Head of caudate nucleus (tissue), 42 donors: ENCODE measurements at regions not wholly inside any gene's neighbourhood (a gene's known extent, or its start where the extent isn't known, plus 50 kb on each side); places are given as distances from the start of the nearest gene placed in this dataset.
"Not testable (repeated sequence)": the region's sequence is repeated elsewhere in the genome, so short reads cannot be mapped to it uniquely, and the experiment has no call there.

Experiments used
- DNase-seq, 42 donors: peaks; one replicate each; pipeline versions ENCODE4 v3.0.0 to v3.0.0-alpha.2; 2020 to 2021; ENCODE audit warnings: mixed read lengths in 7 of 42
- intact Hi-C: fragments of 100-400 bp; cut with DNase I; formaldehyde crosslinking; loops from one replicate; pipeline ENCODE4 v1.15.0; 2022

DNA sequence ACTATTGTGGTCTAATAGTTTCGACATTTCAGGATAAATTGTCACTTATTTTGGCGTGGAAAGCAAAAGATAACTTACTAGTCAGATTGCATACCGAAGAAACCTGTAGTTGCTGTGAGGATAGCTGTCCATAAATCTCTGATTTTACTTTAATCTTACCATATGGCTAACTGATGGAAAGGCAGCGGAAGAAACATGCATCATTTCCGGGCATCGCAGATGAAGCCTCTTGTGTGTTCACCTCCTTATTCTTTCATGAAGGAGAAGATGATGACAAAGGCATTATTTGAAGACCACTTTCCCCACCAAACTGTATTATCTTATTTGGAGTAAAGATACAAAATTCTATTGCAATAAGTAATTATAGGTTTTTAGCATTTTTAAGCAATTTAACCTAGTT, 763.6 kb upstream of the SLITRK6 start:
- DNase-seq = no peak
- intact Hi-C loops = no loop called here

- intact Hi-C loops = no loop called here
These were observed 764.1 kb upstream of the SLITRK6 start for GRCh38 chr13:86563308-86563707.

GRCh38 chr13:86567119-86567518, 767.9 kb upstream of the SLITRK6 start:
- intact Hi-C loops = no loop called here
- no peak for DNase-seq

More at GRCh38 chr13:86563308-86563707, 764.1 kb upstream of the SLITRK6 start:
- no peak for DNase-seq

DNA sequence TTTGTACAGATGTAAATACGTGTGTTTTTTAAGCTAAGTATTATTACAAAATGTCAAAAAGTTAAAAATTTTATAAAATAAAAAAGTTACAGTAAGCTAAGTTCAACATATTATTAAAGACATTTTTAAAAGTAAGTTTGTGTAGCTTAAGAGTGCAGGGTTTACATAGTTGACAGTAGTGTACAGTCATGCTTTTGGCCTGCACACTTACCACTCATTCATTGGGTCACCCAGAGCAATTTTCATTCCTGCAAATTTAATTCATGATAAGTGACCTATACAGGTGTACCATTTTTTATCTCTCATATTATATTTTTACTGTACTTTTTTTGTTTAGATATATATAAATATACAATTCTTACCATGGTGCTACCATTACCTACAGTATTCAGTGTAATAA, 769.9 kb upstream of the SLITRK6 start:
- intact Hi-C loops = no loop called here
- no peak for DNase-seq

DNA sequence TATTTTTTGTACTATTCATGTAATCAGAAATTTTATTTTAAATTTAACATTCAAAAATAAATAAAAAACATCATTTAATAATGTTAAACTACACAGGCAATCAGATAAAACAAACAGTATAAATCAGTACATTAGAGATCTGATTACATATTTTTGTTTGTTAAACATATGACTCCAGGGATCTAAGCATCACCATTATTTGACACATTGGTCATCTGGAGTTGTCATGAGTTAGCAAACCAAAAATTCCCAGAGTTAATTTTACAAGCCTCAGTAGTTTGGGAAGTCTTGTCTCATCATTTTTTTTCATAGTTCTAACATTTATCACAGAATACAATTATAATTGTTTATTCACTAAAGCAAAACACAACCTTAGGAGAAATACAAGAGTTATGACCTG, 770.8 kb upstream of the SLITRK6 start:
- no peak for DNase-seq

DNA sequence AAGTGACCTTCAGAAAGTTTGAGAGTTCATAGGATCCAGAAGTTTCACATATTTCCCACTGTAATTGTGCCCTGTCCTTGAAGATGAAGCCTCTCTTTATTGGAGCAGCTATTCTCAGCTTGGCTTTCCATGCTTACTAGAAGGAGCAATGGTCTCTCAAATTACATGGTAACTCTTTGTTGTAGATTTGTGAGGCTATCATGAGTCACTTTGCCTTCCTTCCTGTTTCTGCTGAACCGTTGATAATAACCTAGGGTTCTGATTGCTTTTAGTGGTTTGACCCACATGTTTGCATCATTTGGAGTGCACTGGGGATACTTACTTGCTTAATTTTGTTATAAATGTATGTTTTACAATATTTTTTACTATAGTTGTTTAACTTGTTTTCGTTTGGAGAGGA, 772.9 kb upstream of the SLITRK6 start:
- intact Hi-C loops = no loop called here
- no peak for DNase-seq

More for the DNA sequence above, 770.8 kb upstream of the SLITRK6 start:
- intact Hi-C loops = no loop called here

GRCh38 chr13:86579662-86580061, 780.4 kb upstream of the SLITRK6 start:
- intact Hi-C loops = no loop called here
- DNase-seq = no peak

DNA sequence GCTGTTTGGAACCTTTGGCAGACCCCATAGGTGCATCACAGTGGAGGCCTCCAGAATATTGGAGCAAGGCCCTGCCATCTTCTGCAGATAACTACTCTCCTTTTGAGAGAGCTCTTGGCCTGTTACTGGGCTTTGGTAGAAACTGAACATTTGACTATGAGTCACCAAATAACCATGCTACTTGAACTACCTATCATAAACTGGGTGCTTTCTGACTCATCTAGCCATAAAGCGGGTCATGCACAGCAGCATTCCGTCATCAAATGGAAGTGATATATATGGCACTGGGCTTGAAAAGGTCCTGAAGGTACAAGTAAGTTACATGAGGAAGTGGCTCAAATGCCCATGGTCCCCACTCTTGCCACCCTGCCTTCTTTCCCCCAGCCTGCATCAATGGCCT, 782.5 kb upstream of the SLITRK6 start:
- intact Hi-C loops = no loop called here
- no peak for DNase-seq

DNA sequence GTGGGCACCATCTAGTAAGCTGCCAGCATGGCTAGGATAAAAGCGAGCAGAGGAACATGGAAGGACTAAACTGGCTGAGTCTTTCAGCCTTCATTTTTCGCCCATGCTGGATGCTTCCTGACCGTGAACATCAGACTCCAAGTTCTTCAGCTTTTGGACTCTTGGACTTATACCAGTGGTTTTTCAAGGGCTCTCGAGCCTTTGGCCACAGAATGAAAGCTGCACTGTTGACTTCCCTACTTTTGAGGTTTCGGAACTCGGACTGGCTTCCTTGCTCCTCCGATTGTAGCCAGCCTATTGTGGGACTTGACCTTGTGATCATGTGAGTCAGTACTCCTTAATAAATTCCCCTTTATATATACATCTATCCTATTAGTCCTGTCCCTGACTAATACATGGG, 785.1 kb upstream of the SLITRK6 start:
- intact Hi-C loops = no loop called here
- no peak for DNase-seq

DNA sequence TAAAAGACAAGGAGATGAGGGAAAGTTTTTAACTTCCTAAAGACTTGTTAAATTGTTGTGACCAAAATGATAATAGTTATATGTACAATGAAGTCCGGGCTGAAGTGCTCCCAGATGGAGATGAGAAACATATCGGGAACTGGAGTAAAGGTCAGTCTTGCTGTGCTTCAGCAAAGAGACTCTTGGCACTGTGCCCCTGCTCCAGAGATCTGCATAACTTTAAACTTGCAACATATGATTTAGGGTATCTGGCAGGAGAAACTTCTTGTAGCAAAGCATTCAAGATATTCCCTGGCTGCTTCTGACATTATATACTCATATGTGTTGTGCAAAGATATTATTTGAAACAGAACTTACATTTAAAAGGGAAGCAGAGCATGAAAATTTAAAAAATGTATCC, 786.6 kb upstream of the SLITRK6 start:
- intact Hi-C loops = no loop called here
- DNase-seq = peak in 2 of 42 donors; percentile 2 to 4

GRCh38 chr13:86591862-86592261, 792.6 kb upstream of the SLITRK6 start:
- intact Hi-C loops = no loop called here
- DNase-seq = no peak

DNA sequence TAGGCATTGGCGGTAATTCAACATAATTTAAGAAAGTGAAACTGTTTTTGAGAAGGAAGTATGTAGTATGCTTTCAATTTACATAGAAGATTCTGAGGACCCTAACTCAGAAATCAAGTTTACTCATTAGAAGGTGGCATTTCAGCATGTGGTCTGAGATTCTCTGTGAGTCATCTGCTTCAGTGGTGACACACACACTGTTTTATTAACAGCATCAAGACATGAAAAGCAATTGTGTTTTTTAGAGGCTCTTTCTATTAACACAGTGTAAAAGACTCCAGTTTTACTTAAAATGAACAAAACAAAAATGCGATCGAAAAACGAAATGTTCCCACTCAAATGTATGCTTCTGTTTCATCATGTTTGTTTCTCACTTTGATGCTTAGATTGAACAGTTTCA, 802.1 kb upstream of the SLITRK6 start:
- no peak for DNase-seq
- intact Hi-C loops = no loop called here

DNA sequence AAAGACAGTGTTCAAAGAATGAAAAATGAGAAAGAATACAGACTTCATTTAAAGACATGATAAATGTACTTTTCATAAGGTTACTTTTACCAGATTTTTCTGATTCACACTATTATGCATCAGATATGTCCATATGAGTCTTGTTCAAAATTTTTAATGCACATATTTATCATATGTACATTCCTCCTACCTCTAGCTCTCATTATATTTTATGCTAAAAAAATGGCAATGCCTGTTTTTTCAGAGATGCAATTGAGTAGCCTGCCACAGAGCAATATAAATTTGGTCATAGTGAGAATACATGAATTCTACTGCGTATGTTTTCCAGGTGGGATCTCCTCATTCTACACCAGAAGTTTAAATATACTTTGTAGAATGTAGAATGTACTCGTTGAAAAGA, 807.0 kb upstream of the SLITRK6 start:
- intact Hi-C loops = no loop called here

GRCh38 chr13:86608701-86609100, 809.5 kb upstream of the SLITRK6 start:
- DNase-seq = no peak
- intact Hi-C loops = no loop called here

More for the DNA sequence above, 807.0 kb upstream of the SLITRK6 start:
- DNase-seq = no peak

DNA sequence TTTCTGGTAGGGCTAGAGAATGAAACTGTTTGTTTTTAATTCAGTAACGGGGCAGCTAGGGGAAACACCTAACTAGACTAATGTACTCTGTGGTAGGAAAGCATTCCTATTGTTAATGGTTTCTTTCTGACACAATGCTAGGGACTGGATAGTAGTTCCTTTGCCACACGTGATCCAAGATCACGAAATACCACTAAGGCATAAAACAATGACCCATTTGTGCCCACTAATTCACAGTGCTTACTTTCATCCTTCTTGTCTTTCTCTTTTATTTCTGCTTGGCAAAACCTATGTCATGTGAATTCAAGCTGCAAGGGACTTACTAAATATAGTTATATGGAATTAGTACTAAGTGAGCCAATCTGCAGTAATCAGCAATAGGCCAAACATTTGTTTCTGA, 834.1 kb upstream of the SLITRK6 start:
- DNase-seq = no peak
- intact Hi-C loops = no loop called here

DNA sequence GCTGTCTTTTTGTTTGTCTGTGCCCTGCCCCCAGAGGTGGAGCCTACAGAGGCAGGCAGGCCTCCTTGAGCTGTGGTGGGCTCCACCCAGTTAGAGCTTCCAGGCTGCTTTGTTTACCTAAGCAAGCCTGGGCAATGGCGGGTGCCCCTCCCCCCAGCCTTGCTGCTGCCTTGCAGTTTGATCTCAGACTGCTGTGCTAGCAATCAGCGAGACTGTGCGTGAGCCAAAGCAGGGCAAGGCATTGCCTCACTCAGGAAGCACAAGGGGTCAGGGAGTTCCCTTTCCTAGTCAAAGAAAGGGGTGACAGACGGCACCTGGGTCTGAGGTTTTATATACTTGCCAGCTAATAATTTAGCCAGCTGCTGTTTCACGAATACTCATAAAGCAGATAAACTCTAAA, 852.0 kb upstream of the SLITRK6 start:
- DNase-seq, intact Hi-C loops: not testable (repeated sequence)

GRCh38 chr13:86653009-86653408, 853.8 kb upstream of the SLITRK6 start:
- DNase-seq = no peak
- intact Hi-C loops = no loop called here

- intact Hi-C loops = no loop called here
- no peak for DNase-seq
These were observed 856.3 kb upstream of the SLITRK6 start for GRCh38 chr13:86655561-86655960.

- intact Hi-C loops = no loop called here
- DNase-seq = no peak
These were observed 860.9 kb upstream of the SLITRK6 start for GRCh38 chr13:86660090-86660489.

GRCh38 chr13:86665842-86666241, 866.6 kb upstream of the SLITRK6 start:
- intact Hi-C loops = no loop called here
- no peak for DNase-seq

GRCh38 chr13:86673931-86674431, 874.8 kb upstream of the SLITRK6 start:
- intact Hi-C loops = no loop called here
- DNase-seq = no peak

- intact Hi-C loops = no loop called here
- DNase-seq = no peak
These were observed 882.0 kb upstream of the SLITRK6 start for GRCh38 chr13:86681223-86681622.
